GM21526 (cell line): ENCODE measurements at regions not wholly inside any gene's neighbourhood (a gene's known extent, or its start where the extent isn't known, plus 50 kb on each side); places are given as distances from the start of the nearest gene placed in this dataset.

Experiments used
- ATAC-seq: cut with Tn5 transposase; IDR thresholded peaks from one replicate; pipeline ENCODE4 v1.9.1; 2021; ENCODE audit warnings: moderate library complexity; ENCODE audit not compliant: unreplicated experiment, low FRiP score

DNA sequence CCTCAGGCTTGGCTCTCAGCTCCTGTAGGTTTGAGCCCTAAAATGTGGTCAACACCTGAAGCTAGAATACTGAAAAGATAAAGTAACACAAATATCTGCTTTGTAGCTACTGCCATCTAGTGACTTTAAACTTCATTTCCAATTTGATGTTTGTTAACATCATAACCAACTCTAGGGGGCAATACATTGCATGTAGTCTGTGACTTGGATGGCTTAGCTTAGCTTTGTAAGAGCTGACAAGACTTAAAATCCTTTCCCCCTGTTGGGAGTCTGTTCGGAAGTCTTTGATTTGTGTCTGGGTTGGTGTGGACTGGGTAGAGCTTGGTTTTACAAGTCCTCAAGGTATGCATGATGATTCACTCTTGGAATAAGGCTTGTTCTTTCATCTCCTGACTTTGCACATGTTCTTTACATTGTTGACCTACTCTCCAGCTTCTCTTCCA is 51.7 kb downstream of the SCN11A start:
- no peak for ATAC-seq

DNA sequence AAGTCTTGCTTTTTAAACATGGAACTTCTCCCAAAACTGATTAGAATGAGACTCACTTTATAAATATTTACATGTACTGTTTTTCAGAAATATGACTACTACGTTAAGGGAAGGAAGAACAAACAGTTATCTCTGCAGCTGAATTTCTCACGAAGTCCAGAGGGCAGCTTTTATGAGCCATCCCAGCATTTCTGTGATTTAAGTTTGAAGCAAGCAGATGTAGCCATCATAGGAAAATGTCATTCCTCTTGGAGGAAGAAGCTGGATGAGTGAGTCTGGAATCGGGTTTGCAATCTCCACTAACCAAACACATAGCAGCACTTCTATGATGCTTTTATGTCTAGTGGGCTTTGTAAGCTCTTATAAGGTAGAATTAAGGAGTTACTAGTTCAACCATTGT is 53.7 kb downstream of the SCN11A start:
- no peak for ATAC-seq

DNA sequence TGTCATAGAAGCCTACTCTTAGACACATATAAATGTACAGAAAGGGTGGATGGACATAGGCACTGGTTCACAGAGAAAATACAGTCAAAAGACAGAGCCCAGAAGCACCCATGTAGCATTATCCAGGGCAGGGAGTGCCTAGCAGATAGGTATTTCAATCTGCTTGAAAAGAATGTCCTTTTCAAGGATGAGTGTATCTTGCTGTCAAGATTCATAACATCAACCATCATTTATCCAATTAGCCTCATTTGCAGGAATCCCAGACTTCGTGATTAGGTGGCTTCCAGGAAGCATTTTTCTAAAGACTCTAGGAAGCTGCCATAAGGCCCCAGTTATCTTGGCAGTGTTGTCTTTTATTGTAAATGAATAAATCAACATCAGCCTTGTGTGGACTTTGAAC is 55.6 kb downstream of the SCN11A start:
- no peak for ATAC-seq

DNA sequence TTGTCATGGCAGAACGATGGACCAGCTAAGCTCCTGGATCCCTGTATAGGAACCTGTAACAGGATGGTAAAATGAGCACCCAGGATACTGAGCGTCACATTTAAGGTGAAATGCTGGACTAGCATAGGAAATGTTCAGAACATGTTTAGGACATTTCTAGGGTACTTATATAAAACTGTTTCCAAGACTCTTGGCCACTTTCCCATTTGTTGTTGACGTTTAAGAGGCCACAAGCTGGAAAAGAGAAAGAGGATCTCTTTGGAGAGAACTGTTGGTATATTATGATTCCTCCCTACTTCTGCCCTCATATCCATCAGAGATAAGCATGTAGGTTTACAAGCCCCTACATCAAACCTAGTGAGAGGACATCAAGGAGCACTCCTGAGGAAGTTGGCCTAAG is 57.5 kb downstream of the SCN11A start:
- ATAC-seq, result no peak

DNA sequence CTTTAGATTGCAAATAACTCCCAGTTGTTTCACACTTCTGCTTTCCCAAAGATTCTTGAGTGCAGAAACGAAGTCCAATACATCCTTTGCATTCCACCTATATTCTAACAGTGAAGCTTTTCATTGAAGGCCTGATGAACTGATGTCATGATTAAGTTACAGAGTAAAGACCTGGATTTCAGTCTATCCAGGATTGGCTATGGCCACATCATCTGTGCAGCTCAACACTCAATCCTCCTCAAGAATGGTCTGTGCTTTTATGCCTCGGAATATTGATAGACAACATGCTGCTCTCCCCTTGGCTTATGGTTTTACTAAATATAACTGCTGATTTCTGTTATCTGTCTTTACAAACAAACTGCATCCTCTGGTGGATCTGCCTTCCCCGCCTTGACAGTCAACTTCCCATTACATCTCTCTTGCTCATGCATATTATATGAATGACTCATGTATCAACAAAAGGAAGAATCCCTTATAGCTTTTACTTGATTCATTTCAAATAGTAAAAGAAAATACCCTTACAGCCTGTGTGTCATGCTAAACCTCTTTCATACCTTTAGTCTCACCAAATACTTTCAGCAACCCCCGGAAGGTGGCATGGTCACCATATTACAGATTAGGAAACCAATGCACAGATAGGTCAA is 59.5 kb downstream of the SCN11A start:
- no peak for ATAC-seq

DNA sequence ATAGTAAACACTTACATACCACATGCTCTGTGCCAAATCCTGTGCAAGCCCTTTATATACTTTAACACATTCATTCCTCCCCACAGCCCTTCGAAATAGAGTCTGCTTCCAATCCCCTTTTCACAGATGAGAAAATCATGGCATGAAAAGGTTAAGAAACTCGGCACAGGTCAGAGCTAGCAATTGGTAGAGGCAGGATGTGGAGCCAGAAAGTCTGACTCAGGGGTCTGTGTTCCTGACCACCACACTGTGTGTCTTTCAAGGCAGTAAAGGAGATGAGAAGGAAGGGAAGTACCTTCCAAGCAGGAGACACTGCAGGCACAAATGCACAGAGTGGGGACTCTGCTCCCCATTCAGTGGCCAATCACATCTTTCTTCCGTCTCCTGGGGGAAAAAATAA is 61.1 kb downstream of the SCN11A start:
- no peak for ATAC-seq

DNA sequence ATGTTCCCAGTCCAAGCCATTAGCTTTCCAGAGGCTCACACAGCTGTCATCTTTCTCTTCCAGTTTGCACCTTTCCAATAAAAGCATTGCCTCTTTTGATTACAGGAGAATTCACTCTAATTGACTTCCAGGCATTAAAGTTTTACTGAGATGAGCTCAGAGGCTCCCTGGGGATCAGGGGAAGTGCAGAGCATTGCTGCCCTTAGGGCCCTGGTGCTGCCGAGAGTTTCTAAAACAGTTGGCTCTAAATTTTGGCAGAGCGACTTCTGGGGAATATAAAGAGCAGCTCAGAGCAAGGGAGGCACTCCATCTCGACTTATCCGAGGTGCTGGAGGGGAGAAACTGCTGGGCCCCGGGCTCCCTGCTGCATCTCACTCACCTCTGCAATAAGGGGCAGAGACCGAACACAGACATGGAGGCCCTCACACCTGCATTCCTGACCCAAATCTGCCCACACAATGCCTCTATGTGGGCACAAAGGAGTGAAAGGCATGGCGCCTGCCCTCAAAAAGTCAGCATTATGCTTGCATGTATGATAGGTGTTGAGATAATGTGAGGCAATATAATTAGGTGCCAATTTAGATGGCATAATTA is 61.7 kb downstream of the SCN11A start:
- no peak for ATAC-seq

DNA sequence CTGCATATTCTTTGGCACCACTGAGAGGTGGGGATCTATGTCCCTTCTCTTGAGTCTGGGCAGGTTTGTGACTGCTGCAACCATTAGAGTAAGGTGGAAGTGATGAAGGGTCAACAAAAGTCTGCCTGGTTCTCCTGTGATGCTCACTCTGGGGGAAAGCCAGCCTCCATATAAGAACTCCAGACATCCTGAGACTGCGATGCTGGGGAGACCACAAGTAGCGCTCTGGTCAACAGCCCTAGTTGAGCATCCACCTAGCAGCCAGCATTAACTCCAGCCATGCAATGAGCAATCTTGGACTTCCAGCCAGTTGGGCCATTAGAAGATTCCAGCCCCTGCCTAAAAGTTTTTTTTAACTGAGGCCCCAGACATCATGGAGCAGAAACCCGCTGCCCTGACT is 62.8 kb downstream of the SCN11A start:
- no peak for ATAC-seq

DNA sequence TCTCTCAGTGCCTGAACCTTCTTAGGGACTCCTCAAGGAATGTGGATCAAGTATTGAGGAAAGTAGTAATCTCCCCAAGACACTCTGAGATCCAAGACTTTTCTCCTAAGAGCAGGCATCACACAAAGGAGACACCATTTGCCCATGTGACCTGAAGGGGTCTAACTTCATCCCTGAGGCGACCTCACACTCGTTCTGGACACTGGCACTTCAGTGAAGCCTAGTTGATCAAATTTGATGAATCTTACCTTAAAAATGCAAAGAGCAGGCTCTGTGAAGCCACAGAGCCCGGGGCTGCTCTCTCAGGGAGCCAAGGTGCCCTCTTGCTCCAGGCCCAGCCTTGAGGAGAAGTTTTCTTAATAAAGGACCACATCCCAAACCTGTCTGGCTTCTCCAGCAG is 64.3 kb downstream of the SCN11A start:
- no peak for ATAC-seq

DNA sequence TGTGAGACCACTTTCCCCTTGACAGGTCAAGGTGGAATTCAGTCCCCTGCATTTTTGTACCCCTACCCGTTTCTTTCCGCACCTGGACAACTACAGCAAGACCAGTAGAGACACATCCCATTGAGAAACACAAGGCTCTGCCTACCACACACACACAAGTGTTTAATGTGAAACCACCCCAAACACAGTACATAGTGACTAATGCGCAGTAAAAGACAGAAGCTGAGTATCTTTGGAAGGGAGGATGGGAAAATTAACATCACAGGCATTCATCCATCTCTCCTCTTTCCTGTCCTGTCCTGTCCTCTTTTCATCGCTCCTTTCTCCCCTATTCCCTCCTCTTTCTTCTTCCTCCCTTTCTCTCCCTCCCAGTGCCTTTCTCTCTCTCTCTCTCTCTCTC is 64.8 kb downstream of the SCN11A start:
- no peak for ATAC-seq

DNA sequence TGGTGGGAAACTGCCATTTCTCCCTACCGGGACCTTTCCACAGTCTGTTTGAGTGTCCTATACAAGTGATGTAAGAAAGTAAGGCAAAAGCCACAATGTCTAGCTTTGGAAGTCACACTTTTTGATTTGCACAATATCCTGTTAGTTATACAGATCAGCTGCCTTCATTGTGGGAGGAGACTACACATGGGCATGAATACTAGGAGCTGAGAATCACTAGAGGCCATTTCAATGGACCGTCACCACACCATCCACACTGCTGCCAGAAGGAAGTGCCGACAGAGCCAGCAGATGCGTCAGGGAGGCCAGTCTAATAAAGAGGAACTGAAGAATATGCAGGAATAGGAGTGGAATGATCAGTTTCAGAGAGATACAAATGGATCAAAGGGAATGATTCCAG is 65.8 kb downstream of the SCN11A start:
- ATAC-seq, result no peak

DNA sequence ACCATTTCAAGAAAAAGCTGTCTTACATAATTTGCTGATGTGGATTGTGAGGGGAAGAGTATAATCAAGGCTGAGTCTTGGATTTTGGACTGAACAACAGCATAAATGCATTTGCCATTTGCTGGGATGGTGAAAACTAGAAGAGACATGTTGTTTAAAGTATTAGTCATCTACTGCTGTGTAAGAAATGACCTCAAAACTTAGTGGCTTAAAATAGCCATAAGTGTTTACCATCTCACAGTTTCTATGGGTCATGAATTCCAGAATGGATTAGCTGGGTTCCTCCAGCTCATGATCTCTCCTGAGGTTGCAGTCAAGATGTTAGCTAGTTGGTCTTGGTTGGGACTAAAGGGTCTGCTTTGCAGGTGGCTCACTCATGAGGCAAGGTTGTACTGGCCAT is 66.2 kb downstream of the SCN11A start:
- ATAC-seq, result no peak

DNA sequence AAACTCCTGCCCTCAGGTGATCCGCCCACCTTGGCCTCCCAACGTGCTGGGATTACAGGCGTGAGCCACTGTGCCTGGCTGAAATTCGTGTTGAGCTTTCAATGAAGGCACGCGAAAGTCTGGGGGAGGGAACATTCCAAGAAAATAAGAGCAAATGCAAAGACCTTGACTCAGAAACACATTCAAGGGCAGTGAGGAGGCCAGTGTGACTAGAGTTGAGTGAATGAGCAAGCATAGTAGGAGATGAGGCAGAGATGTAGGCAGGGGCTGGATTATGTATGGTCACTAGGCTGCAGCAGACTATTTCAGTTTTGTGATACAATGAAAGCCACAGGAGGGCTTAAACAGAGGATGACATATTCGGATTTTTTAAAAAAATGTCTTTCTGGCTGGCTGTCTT is 67.0 kb downstream of the SCN11A start:
- ATAC-seq, result no peak

DNA sequence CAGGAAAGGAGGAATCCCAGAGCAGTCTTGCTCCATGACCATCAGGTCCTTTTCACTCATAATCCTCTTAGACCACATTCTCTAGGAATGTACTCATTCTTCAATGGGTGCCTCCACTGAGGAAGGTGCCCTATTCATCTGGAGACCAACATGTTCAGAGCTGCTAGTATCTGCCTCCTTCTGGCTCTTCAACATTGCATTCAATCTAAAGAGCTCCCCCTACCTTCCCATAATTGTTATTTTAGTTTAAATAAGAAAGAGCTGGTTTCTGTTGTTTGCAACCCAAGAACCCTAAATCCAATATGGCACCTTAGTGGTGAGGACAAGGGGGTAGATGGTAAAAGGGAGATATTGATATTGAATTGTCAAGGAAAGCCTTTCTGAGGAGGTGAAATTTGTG is 67.6 kb downstream of the SCN11A start:
- ATAC-seq, result no peak

DNA sequence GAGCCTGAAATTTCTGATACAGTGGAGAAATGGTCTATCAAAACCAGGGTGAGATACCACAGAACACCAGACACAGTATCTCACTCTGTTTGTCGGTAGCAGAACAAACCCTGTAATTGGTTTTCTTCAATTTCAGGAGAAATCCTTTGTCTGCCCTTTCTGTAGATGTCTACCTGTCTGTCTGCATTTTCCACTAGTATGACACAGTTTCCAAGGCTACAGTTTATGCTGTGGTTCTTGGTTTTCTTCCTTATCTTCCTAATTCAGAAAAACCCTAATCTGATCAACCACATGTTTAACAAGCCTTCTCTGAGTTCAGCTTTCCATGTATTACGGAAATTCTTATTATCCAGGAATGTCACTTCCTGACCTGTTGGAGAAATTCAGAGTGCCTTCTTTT is 70.8 kb downstream of the SCN11A start:
- no peak for ATAC-seq

DNA sequence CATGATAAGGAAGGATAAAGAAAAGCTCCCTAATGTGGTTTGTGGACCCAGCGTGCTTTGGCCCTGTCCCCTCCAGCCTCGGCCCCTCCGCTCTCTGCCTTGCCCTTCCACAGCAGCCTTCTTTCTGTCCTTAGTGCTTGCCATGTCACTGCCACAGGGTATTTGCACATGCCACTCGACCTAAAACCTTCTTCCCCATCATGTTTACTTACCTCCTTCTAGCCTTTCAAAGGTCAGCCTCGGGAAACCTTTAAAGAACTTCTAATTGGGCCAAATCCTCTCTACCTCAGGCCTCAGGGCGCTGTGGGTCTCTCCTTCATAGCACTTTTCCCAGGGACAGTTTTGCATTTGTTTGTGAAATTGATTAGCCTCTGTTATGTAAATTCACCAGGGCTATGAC is 73.0 kb downstream of the SCN11A start:
- ATAC-seq, result no peak

DNA sequence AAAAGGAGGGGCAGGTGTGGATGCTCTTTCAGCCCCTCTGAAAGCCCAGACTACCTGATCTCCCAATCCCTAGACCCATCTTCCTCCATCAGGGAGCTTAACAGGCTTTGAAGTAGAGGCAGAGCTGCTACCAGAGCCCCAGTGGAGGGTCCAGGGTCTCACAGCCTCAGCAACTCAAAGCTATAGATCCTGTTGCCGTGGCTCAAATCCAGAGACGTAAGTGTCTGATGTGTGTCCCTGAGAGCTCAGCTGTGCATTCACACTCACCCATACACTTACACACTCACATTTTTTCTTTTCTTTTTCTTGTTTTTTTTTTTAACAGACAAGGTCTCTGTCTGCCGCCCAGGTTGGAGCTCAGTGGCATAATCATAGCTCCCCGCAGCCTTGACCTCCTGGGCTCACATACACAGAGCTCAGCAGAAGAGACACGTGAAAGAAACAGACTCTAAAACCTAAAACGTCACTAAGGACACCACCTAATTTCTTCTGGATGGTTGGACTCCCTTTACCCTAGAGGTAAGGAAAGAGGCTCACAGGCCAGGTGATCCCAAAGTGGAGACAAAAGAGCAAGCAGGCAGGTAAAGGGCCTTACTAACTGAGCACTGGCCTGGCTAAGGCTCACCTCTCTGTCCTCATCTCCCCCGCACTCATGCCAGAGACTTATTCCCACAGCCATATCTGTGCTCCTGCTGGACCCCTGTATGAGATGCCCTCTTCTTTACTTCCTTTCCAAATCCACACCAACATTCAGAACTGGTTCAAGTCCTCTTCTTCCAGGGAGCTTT is 80.7 kb downstream of the SCN11A start:
- no peak for ATAC-seq

DNA sequence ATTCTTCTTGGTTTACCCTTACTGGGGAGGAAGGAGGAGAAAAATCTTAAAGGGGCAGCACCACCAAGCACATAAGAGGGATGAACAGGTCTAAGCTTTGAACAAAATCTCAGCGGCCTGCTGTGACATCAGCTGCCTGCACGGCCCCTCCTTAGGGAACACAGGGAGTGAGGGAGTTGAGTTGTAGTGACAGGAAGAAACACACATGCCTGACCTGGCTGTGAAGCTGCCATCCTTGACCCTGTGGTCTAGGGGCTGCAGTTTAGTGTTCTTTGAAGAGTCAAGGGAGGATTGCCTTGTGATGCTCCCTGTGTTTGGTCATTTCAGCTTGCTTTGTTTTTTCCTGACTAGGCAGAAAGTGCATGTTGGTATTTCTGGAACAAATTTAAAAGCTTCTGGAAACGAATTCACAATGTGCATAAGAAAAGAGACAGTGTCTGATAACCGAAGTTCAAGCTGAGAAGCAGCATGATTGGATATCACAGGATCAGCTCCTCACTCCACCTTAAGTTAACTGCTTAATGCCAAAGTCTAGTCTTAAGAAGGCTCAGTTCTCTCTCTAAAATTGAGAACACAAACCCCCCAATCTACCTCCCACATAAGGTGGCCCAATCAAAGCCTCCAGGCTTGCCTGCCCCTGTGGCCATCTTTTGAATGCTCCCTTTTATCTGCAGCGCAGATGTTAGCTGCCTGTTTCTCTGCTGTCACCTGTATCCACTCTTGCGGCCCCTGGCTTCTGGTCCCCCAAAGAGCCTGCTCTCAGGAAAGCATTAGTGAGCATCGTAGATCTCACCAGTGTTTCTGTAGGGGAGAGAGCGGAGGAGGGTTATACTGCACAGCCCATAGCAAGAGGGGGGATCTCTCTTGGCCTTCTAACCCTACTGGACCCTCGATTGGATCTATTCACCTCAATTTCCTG is 82.2 kb downstream of the SCN11A start:
- no peak for ATAC-seq

DNA sequence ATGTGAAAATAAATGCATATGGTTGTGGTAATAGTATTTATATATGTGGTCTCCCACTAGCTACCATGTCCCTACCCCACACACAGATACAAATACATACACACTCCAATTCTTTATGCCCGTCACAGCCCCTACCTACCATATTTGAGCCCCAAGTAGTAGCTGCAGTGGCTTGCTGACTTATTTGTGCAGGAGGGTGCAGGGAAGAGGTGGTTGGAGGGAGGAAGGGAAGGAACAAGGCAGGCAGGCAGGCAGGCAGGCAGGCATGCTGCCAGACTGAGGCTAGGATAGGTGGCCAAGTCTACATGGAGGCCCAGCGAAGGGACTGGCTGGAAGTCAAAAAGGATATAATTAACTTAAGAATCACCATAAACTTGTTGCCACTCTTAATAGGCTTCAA is 82.9 kb downstream of the SCN11A start:
- no peak for ATAC-seq

DNA sequence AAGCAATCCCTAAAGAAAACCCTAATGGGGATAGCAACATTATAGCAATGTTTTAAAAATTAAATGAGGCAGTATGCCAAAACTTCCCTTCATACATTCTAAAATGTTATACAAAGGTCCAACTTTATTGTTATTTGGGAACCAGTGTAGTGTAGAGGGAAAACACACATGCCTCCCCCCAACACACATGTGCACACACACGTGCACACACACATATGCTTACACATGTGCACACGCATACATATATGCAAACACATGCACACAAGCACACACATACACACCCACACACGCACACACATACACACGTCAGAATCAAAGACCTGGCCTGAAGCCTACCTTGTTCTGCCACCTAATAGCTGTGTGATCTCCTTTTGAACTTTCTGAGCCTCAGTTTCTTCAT is 83.3 kb downstream of the SCN11A start:
- ATAC-seq, result no peak

DNA sequence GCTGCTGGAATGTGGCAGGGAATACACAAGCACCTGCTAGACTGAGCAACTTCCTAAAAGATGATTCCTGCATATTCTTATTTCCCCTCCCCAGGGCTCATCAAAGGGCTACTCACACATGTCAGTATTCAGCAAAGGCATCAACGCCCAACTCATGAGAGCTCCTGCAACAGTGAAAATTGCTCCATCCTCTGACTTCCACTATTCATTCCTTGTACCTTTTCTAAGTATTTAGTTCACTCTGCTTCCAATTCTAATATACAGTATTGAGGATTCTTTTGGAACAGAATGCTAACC is 84.1 kb downstream of the SCN11A start:
- ATAC-seq, result no peak
